Peyer's patch (tissue), 4 donors: ENCODE measurements at regions not wholly inside any gene's neighbourhood (a gene's known extent, or its start where the extent isn't known, plus 50 kb on each side); places are given as distances from the start of the nearest gene placed in this dataset.

ENCODE experiments used
- CTCF ChIP-seq, 6 experiments: fragments of 450-650 bp in 4 of 6; fragments of 200-600 bp in 2 of 6; sonication (generic) in 1 of 6; IDR thresholded peaks; one replicate each; pipeline ENCODE4 v1.5.1; 2017 to 2019; ENCODE audit warnings: antibody characterized with exemption in 6 of 6, mild to moderate bottlenecking in 3 of 6, moderate library complexity in 1 of 6
- POLR2A ChIP-seq, 2 donors: fragments of 450-650 bp; IDR thresholded peaks; one replicate each; pipeline ENCODE4 v1.5.1; 2017; ENCODE audit warnings: antibody characterized with exemption in 2 of 2, mild to moderate bottlenecking in 2 of 2, moderate library complexity in 2 of 2

- no peak for TF ChIP-seq CTCF (IDR thresholded peaks at IDR 0.05)
- no peak for TF ChIP-seq POLR2A (IDR thresholded peaks at IDR 0.05)
Measured at GRCh38 chr1:208962867-208963266, 620.6 kb upstream of the CAMK1G start.
